ENCODE measurements at regions not wholly inside any gene's neighbourhood (a gene's known extent, or its start where the extent isn't known, plus 50 kb on each side); places are given as distances from the start of the nearest gene placed in this dataset.

DNA sequence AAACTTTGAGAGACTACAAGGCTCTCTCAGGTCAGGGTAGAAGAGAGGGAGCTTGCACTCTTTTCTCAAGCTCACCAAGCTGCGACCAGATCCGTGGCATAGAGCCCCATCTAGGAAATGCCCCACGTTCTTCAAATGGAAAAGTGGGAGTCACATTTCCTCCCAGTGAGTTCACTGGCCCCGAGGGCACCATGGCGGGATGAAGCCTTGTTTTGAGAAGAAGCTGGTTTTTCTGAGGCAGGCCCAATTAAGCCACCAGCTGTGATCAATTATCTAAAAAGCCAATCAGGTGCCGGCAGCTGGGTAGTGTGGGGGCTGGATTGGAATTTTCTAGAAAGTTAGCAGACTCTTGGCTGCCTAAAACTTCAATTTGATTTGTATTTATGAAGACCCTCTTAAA, 101.4 kb downstream of the ZNF365 start:
- peaks cover 0 to 2% (median 0%) of the 10 kb centered on the region in 5 donors for H3K9me3 Mint-ChIP-seq
- ChIA-PET POLR2A (no interaction called here), CTCF (no interaction called here)
- H3K27ac Mint-ChIP-seq = no peak overlapping the region
- H3K4me1 ChIP-seq (ENCODE audit: insufficient read depth, low read length) = no peaks in the 10 kb centered on the region
- no peak overlapping the region for H3K4me3 Mint-ChIP-seq
- no peaks in the 10 kb centered on the region for H3K4me1 Mint-ChIP-seq
- H3K36me3 Mint-ChIP-seq = peaks cover 0 to 2% (median 0%) of the 10 kb centered on the region in 3 donors
- H3K27ac ChIP-seq (ENCODE audit: low read depth, low read length) = no peak overlapping the region
- H3K9me3 ChIP-seq (ENCODE audit: low read length) = no peaks in the 10 kb centered on the region
- H3K27me3 ChIP-seq (ENCODE audit: insufficient read depth, low read length, poor library complexity, severe bottlenecking) = no peaks in the 10 kb centered on the region
- no peak for DNase-seq
- H3K4me3 ChIP-seq (ENCODE audit: low read length) = no peak overlapping the region
- peaks cover 18 to 38% of the 10 kb centered on the region in 2 donors for H3K27me3 Mint-ChIP-seq
- no peaks in the 10 kb centered on the region for H3K36me3 ChIP-seq (ENCODE audit: insufficient read depth, low read length)

DNA sequence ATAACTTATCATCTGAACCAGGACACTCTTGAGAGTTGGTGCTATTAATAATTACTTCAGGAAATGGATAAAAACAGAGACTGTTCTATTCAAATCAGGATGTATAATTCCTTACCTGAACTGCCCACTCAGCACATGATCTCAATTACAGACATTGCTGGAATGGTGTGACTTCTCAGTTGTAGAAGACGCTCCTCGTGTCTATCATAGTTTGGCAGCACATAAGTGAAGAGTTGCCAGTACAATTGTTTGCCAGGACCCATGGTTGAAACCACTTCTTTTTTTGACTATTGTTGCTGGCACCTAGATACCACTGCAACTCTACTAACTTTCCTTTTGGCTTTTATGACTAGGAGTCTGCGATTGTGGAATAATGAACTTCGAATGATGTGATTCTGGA, 105.4 kb downstream of the ZNF365 start:
- Histone ChIP-seq H3K4me3 (ENCODE audit: low read length) (no peak overlapping the region), H3K27me3 (ENCODE audit: insufficient read depth, low read length, poor library complexity, severe bottlenecking) (no peaks in the 10 kb centered on the region), H3K4me1 (ENCODE audit: insufficient read depth, low read length) (no peaks in the 10 kb centered on the region), H3K27ac (ENCODE audit: low read depth, low read length) (no peak overlapping the region), H3K9me3 (ENCODE audit: low read length) (no peaks in the 10 kb centered on the region), H3K36me3 (ENCODE audit: insufficient read depth, low read length) (no peaks in the 10 kb centered on the region)
- H3K27me3 Mint-ChIP-seq = peaks cover 10 to 14% of the 10 kb centered on the region in 2 donors
- no peak overlapping the region for H3K4me3 Mint-ChIP-seq
- no peaks in the 10 kb centered on the region for H3K4me1 Mint-ChIP-seq
- no peaks in the 10 kb centered on the region for H3K36me3 Mint-ChIP-seq
- CTCF ChIA-PET = no interaction called here
- POLR2A ChIA-PET = no interaction called here
- no peak for DNase-seq
- no peak overlapping the region for H3K27ac Mint-ChIP-seq
- H3K9me3 Mint-ChIP-seq = peaks cover 0 to 2% (median 0%) of the 10 kb centered on the region in 5 donors

DNA sequence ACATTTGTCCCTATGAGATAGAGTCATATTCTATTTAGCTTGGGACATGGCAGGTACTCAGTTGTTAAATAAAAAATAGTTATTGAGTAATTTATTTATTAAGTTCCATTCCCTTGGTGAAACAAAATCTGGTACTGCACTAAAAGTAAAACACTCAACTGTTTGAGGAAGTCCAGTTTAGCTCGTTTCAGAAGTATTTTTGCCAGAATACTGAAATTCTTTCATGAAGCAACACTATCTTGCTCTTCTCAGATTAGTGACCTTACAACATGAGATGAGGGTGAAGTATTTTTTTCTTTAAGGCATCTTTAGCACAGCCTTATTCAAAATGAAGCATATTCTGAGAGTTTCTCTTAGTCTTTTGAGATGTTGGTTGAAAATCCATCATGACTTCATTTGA, 106.0 kb downstream of the ZNF365 start:
- H3K4me1 Mint-ChIP-seq = no peaks in the 10 kb centered on the region
- H3K36me3 ChIP-seq (ENCODE audit: insufficient read depth, low read length) = no peaks in the 10 kb centered on the region
- ChIA-PET CTCF (no interaction called here), POLR2A (no interaction called here)
- no peaks in the 10 kb centered on the region for H3K27me3 ChIP-seq (ENCODE audit: insufficient read depth, low read length, poor library complexity, severe bottlenecking)
- no peaks in the 10 kb centered on the region for H3K36me3 Mint-ChIP-seq
- no peak for DNase-seq
- peaks cover 3 to 9% of the 10 kb centered on the region in 2 donors for H3K27me3 Mint-ChIP-seq
- no peak overlapping the region for H3K27ac ChIP-seq (ENCODE audit: low read depth, low read length)
- no peaks in the 10 kb centered on the region for H3K9me3 ChIP-seq (ENCODE audit: low read length)
- no peak overlapping the region for H3K27ac Mint-ChIP-seq
- H3K4me1 ChIP-seq (ENCODE audit: insufficient read depth, low read length) = no peaks in the 10 kb centered on the region
- H3K4me3 Mint-ChIP-seq = no peak overlapping the region
- no peak overlapping the region for H3K4me3 ChIP-seq (ENCODE audit: low read length)
- H3K9me3 Mint-ChIP-seq = no peaks in the 10 kb centered on the region

DNA sequence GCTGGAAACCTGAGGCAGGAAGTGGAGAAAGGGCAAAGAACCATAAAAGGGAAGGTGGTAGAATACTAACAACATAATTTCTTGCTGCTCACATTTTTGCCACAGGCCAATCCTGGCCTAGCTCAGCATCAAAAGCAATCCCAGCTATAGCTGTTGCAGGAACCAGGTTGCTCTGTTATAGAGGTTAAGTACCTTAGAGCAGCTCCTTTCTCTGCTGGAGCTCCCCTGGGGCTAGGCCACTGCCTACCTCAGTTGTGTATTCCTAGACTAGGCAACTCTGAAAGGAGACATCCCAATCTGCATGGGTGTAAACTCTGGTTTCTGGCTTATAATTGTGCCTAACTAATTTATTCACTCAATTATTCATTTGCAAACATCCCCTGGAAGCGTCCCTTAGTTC, 108.4 kb downstream of the ZNF365 start:
- Histone ChIP-seq H3K27me3 (ENCODE audit: insufficient read depth, low read length, poor library complexity, severe bottlenecking) (no peaks in the 10 kb centered on the region), H3K27ac (ENCODE audit: low read depth, low read length) (no peak overlapping the region), H3K36me3 (ENCODE audit: insufficient read depth, low read length) (no peaks in the 10 kb centered on the region), H3K4me3 (ENCODE audit: low read length) (no peak overlapping the region), H3K9me3 (ENCODE audit: low read length) (no peaks in the 10 kb centered on the region), H3K4me1 (ENCODE audit: insufficient read depth, low read length) (no peaks in the 10 kb centered on the region)
- no peak overlapping the region for H3K27ac Mint-ChIP-seq
- POLR2A ChIA-PET = no interaction called here
- no peak for DNase-seq
- no peaks in the 10 kb centered on the region for H3K9me3 Mint-ChIP-seq
- no peak overlapping the region for H3K4me3 Mint-ChIP-seq
- peaks cover 0 to 7% of the 10 kb centered on the region in 2 donors for H3K27me3 Mint-ChIP-seq
- H3K36me3 Mint-ChIP-seq = no peaks in the 10 kb centered on the region
- H3K4me1 Mint-ChIP-seq = no peaks in the 10 kb centered on the region
- CTCF ChIA-PET = no interaction called here

DNA sequence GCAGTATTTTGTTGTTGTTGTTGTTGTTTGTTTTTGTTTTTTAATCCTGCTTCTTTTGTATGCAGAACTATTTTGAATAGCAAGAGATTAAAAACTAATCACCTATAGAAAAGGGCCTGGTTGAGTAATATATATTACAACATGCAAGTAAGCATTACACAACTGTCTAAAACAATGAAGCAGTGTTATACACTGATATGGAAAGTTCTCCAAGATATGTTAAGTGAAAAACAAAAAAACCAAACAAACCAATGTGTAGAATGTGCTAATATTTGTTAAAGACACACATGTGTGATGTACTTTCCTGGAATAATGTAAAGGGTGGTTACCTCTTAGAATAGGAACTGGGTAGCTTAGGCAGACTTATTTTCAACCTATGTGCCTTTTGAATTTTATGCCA, 117.4 kb downstream of the ZNF365 start:
- Histone ChIP-seq H3K4me1 (ENCODE audit: insufficient read depth, low read length) (no peaks in the 10 kb centered on the region), H3K4me3 (ENCODE audit: low read length) (no peak overlapping the region), H3K27ac (ENCODE audit: low read depth, low read length) (no peak overlapping the region), H3K27me3 (ENCODE audit: insufficient read depth, low read length, poor library complexity, severe bottlenecking) (no peaks in the 10 kb centered on the region), H3K36me3 (ENCODE audit: insufficient read depth, low read length) (no peaks in the 10 kb centered on the region), H3K9me3 (ENCODE audit: low read length) (no peaks in the 10 kb centered on the region)
- H3K9me3 Mint-ChIP-seq = no peaks in the 10 kb centered on the region
- POLR2A ChIA-PET = no interaction called here
- H3K27ac Mint-ChIP-seq = no peak overlapping the region
- peaks cover 3 to 12% of the 10 kb centered on the region in 2 donors for H3K27me3 Mint-ChIP-seq
- CTCF ChIA-PET = interaction anchor here (1.6 kb wide), 1 partner anchor 592 kb away, joined by 5 read pairs; no protein-coding TSS in a partner anchor
- no peak for DNase-seq
- H3K4me1 Mint-ChIP-seq = no peaks in the 10 kb centered on the region
- no peak overlapping the region for H3K4me3 Mint-ChIP-seq
- H3K36me3 Mint-ChIP-seq = no peaks in the 10 kb centered on the region

DNA sequence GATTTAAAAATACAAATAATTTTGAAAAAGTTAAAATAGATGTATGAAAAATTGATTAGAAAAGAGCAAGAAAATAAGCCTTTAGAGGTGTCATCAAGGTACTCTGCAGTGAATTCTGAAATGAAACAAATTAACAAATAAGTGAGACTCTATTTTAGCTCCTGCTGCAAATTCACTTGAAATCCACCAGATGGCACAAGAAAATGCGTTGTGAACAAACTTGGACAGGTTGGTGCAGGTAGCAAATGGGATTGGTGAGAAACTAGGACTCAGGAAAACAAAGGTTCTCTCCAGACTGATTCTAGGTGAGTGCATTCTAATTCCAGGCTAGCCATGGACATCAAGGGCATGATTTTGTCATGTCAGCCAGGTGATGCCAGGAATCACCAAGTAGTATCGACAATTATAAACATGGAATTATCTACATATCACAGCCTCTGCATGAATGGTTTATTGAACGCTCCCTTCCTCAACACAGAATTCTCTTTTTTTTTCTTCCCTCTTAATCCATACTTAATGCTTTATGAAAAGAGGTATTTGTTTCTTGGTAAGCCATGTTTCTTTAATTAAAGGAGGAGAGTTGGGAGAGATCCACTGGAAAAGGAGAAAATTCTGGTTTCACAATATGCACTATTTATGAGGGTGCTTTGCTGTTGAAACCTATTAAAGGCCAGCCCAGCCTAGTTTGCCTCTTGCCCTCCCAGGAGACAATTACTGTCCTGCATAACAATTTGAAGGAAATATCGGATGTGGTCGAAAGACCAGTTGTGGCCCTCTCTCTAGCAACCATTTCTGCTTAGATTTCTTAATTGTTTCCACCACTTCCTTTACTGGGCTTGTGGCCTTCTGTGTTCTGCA, 118.1 kb downstream of the ZNF365 start:
- H3K27me3 Mint-ChIP-seq = peaks cover 3 to 16% of the 10 kb centered on the region in 2 donors
- H3K27ac Mint-ChIP-seq = no peak overlapping the region
- no peaks in the 10 kb centered on the region for H3K27me3 ChIP-seq (ENCODE audit: insufficient read depth, low read length, poor library complexity, severe bottlenecking)
- H3K4me3 ChIP-seq (ENCODE audit: low read length) = no peak overlapping the region
- H3K36me3 ChIP-seq (ENCODE audit: insufficient read depth, low read length) = no peaks in the 10 kb centered on the region
- H3K9me3 Mint-ChIP-seq = no peaks in the 10 kb centered on the region
- H3K4me3 Mint-ChIP-seq = no peak overlapping the region
- no peaks in the 10 kb centered on the region for H3K4me1 Mint-ChIP-seq
- no peaks in the 10 kb centered on the region for H3K9me3 ChIP-seq (ENCODE audit: low read length)
- ChIA-PET POLR2A (no interaction called here), CTCF (interaction anchor here (1.6 kb wide), 1 partner anchor 591 kb away, joined by 5 read pairs; no protein-coding TSS in a partner anchor)
- DNase-seq = peak in 2 of 5 donors; percentile 5 to 36
- H3K27ac ChIP-seq (ENCODE audit: low read depth, low read length) = no peak overlapping the region
- H3K4me1 ChIP-seq (ENCODE audit: insufficient read depth, low read length) = no peaks in the 10 kb centered on the region
- H3K36me3 Mint-ChIP-seq = no peaks in the 10 kb centered on the region

DNA sequence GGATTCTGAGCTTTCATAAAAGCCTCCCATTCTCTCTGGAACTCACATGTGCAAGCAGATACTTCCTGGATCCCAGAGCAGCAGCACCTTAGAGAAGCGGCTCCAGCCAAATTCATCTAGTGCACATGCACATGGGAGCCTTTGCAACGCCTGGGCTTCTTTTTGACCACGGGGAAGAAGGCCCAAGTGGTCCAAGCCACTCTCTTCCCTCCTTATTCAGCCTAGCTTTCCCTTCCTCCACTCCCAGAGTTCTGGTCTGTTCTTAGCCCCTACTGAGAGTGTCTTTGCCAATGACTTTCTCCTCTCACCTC, 118.7 kb downstream of the ZNF365 start:
- DNase-seq = no peak
- Histone ChIP-seq H3K36me3 (ENCODE audit: insufficient read depth, low read length) (no peaks in the 10 kb centered on the region), H3K27ac (ENCODE audit: low read depth, low read length) (no peak overlapping the region), H3K27me3 (ENCODE audit: insufficient read depth, low read length, poor library complexity, severe bottlenecking) (no peaks in the 10 kb centered on the region), H3K9me3 (ENCODE audit: low read length) (no peaks in the 10 kb centered on the region), H3K4me1 (ENCODE audit: insufficient read depth, low read length) (no peaks in the 10 kb centered on the region), H3K4me3 (ENCODE audit: low read length) (no peak overlapping the region)
- H3K36me3 Mint-ChIP-seq = no peaks in the 10 kb centered on the region
- POLR2A ChIA-PET = no interaction called here
- H3K4me1 Mint-ChIP-seq = no peaks in the 10 kb centered on the region
- H3K27ac Mint-ChIP-seq = no peak overlapping the region
- H3K9me3 Mint-ChIP-seq = no peaks in the 10 kb centered on the region
- H3K4me3 Mint-ChIP-seq = no peak overlapping the region
- CTCF ChIA-PET = no interaction called here
- peaks cover 3 to 16% of the 10 kb centered on the region in 2 donors for H3K27me3 Mint-ChIP-seq

DNA sequence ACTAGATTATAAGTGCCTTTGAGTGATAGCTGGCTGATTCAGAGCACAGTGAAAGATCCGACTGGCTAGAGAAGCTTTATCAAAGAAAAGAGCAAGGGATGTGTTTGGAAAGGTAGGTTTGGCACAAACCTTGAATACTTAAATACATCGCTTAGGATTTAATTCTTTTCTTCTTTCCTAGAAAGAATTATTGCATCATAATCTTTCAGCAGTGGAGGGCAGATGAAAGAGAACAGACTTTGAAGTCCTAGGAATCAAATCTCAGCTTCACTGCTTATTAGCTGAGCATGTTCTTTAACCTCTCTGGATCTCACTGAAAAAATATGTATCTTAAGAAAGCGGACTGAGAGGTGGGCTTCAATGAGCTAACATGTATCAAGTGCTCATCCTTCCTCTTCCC, 122.8 kb downstream of the ZNF365 start:
- DNase-seq = no peak
- Histone ChIP-seq H3K4me3 (ENCODE audit: low read length) (no peak overlapping the region), H3K27ac (ENCODE audit: low read depth, low read length) (no peak overlapping the region), H3K4me1 (ENCODE audit: insufficient read depth, low read length) (no peaks in the 10 kb centered on the region), H3K36me3 (ENCODE audit: insufficient read depth, low read length) (no peaks in the 10 kb centered on the region), H3K27me3 (ENCODE audit: insufficient read depth, low read length, poor library complexity, severe bottlenecking) (no peaks in the 10 kb centered on the region), H3K9me3 (ENCODE audit: low read length) (no peaks in the 10 kb centered on the region)
- H3K36me3 Mint-ChIP-seq = no peaks in the 10 kb centered on the region
- H3K9me3 Mint-ChIP-seq = no peaks in the 10 kb centered on the region
- no peak overlapping the region for H3K27ac Mint-ChIP-seq
- H3K4me3 Mint-ChIP-seq = no peak overlapping the region
- no peaks in the 10 kb centered on the region for H3K4me1 Mint-ChIP-seq
- ChIA-PET CTCF (no interaction called here), POLR2A (no interaction called here)
- peaks cover 3 to 25% of the 10 kb centered on the region in 2 donors for H3K27me3 Mint-ChIP-seq
